H1 (cell line): ENCODE measurements at regions not wholly inside any gene's neighbourhood (a gene's known extent, or its start where the extent isn't known, plus 50 kb on each side); places are given as distances from the start of the nearest gene placed in this dataset.

Experiments used
- CTCF ChIA-PET: fragments of 300-600 bp; sonication (Branson Sonifier 250); formaldehyde crosslinking; loops from one replicate; lab custom pipeline; 2021; ENCODE audit not compliant: partially characterized antibody; lab: Charles Lee
- POLR2A ChIA-PET: fragments of 300-600 bp; sonication (Branson Sonifier 250); formaldehyde crosslinking; loops from one replicate; lab custom pipeline; 2021; ENCODE audit warnings: inconsistent platforms; ENCODE audit not compliant: partially characterized antibody; lab: Charles Lee
- DNase-seq, 2 experiments: peaks; one replicate each; pipeline versions ENCODE4 v3.0.0 to v3.0.0-alpha.2; 2010 to 2022; ENCODE audit warnings: low spot score in 2 of 2, low read depth in 1 of 2, mixed read lengths in 1 of 2
- FAIRE-seq: peaks from 2 replicates; lab custom pipeline; 2011; peaks lifted over from hg19 to GRCh38; lab: Jason Lieb, UNC
- H2AFZ ChIP-seq: 2 replicates; pipeline ENCODE4 v1.8.1; 2012; ENCODE audit warnings: low read length, inconsistent platforms
- H2AK5ac ChIP-seq: 2 replicates; pipeline ENCODE4 v1.6.1; 2013; ENCODE audit warnings: low read depth, low read length
- H2BK120ac ChIP-seq: replicated peaks from 2 replicates; pipeline ENCODE3; 2013; ENCODE audit warnings: low read depth, low read length, inconsistent platforms
- H2BK12ac ChIP-seq: 2 replicates; pipeline ENCODE4 v1.6.1; 2013; ENCODE audit warnings: low read depth, low read length
- H2BK15ac ChIP-seq: 2 replicates; pipeline ENCODE4 v1.6.1; 2013; ENCODE audit warnings: low read length
- H2BK20ac ChIP-seq: 2 replicates; pipeline ENCODE4 v1.6.1; 2013; ENCODE audit warnings: low read length
- H2BK5ac ChIP-seq: 2 replicates; pipeline ENCODE4 v1.6.1; 2013; ENCODE audit warnings: low read depth, low read length
- H3K14ac ChIP-seq: 2 replicates; pipeline ENCODE4 v1.6.1; 2013; ENCODE audit warnings: inconsistent platforms; ENCODE audit not compliant: insufficient read length
- H3K18ac ChIP-seq: 2 replicates; pipeline ENCODE4 v1.6.1; 2013; ENCODE audit warnings: low read length; ENCODE audit errors: extremely low read depth
- H3K23ac ChIP-seq: 2 replicates; pipeline ENCODE4 v1.6.1; 2013; ENCODE audit warnings: inconsistent platforms; ENCODE audit not compliant: insufficient read length
- H3K23me2 ChIP-seq: 2 replicates; pipeline ENCODE4 v1.6.1; 2013; ENCODE audit warnings: low read depth, low read length
- H3K27ac ChIP-seq: 2 replicates; pipeline ENCODE4 v1.6.1; 2011; ENCODE audit warnings: low read depth, low read length, inconsistent platforms
- H3K27me3 ChIP-seq, 4 experiments: replicated peaks in 1 of 4; 1 replicate in 1 of 4; 2 replicates in 3 of 4; pipeline versions ENCODE4 v1.6.1 to v1.8.1; 2011 to 2013; ENCODE audit warnings: low read length in 3 of 4, mild to moderate bottlenecking in 3 of 4, inconsistent platforms in 2 of 4, mixed read lengths in 2 of 4, moderate library complexity in 1 of 4; ENCODE audit not compliant: control insufficient read depth in 3 of 4, insufficient read depth in 3 of 4; ENCODE audit errors: extremely low read depth in 1 of 4
- H3K36me3 ChIP-seq, 4 experiments: 2 replicates each; pipeline versions ENCODE4 v1.6.1 to v1.8.1; 2011 to 2013; ENCODE audit warnings: mild to moderate bottlenecking in 4 of 4, low read length in 3 of 4, moderate library complexity in 2 of 4, control low read depth in 1 of 4, inconsistent platforms in 1 of 4; ENCODE audit not compliant: insufficient read depth in 4 of 4, control insufficient read depth in 2 of 4
- H3K4ac ChIP-seq: replicated peaks from 2 replicates; pipeline ENCODE3; 2013; ENCODE audit warnings: low read length, low read depth, mixed read lengths, inconsistent platforms; ENCODE audit not compliant: insufficient read length
- H3K4me1 ChIP-seq, 4 experiments: replicated peaks in 1 of 4; 1 replicate in 1 of 4; 2 replicates in 3 of 4; pipeline versions ENCODE4 v1.6.1 to v1.8.1; 2011 to 2013; ENCODE audit warnings: low read length in 3 of 4, inconsistent platforms in 2 of 4, mixed read lengths in 1 of 4; ENCODE audit not compliant: insufficient read depth in 4 of 4, control insufficient read depth in 3 of 4
- H3K4me2 ChIP-seq, 2 experiments: 2 replicates each; pipeline versions ENCODE4 v1.6.1 to v1.8.1; 2011 to 2013; ENCODE audit warnings: low read depth in 2 of 2, low read length in 2 of 2, control low read depth in 1 of 2, inconsistent platforms in 1 of 2, mild to moderate bottlenecking in 1 of 2; ENCODE audit not compliant: insufficient read depth in 1 of 2
- H3K4me3 ChIP-seq, 4 experiments: fragments of 200-600, 300-600 bp in 1 of 4; sonication (generic), shearing (Covaris generic), sonication (Bioruptor Twin) in 1 of 4; 2 replicates each; pipeline versions ENCODE4 v1.5.1 to v1.8.1; 2011 to 2016; ENCODE audit warnings: low read length in 4 of 4, low read depth in 3 of 4, control low read depth in 2 of 4, inconsistent platforms in 2 of 4, mild to moderate bottlenecking in 2 of 4, mixed read lengths in 1 of 4, moderate library complexity in 1 of 4; ENCODE audit not compliant: insufficient read depth in 2 of 4; ENCODE audit errors: extremely low read depth in 1 of 4
- H3K56ac ChIP-seq: replicated peaks from 2 replicates; pipeline ENCODE3; 2013; ENCODE audit warnings: low read depth, mild to moderate bottlenecking, mixed read lengths, low read length, inconsistent platforms; ENCODE audit not compliant: insufficient read length
- H3K79me1 ChIP-seq: 2 replicates; pipeline ENCODE4 v1.6.1; 2013; ENCODE audit warnings: low read depth, low read length, control low read depth
- H3K79me2 ChIP-seq, 2 experiments: 2 replicates each; pipeline versions ENCODE4 v1.6.1 to v1.8.1; 2012 to 2013; ENCODE audit warnings: low read length in 2 of 2, mild to moderate bottlenecking in 2 of 2, inconsistent platforms in 1 of 2; ENCODE audit not compliant: insufficient read depth in 2 of 2, control insufficient read depth in 1 of 2
- H3K9ac ChIP-seq, 4 experiments: replicated peaks in 1 of 4; 1 replicate in 1 of 4; 2 replicates in 3 of 4; pipeline versions ENCODE4 v1.6.1 to v1.8.1; 2011 to 2013; ENCODE audit warnings: low read depth in 3 of 4, low read length in 3 of 4, control low read depth in 2 of 4, mild to moderate bottlenecking in 2 of 4, moderate library complexity in 2 of 4, inconsistent platforms in 1 of 4; ENCODE audit errors: extremely low read depth in 1 of 4
- H3K9me3 ChIP-seq, 2 experiments: 2 replicates each; pipeline versions ENCODE4 v1.6.1 to v1.8.1; 2012 to 2013; ENCODE audit warnings: mild to moderate bottlenecking in 2 of 2, moderate library complexity in 2 of 2, control low read depth in 1 of 2, inconsistent platforms in 1 of 2, low read depth in 1 of 2, low read length in 1 of 2, mixed read lengths in 1 of 2; ENCODE audit not compliant: insufficient read depth in 2 of 2
- H4K20me1 ChIP-seq, 2 experiments: replicated peaks in 1 of 2; 2 replicates each; pipeline versions ENCODE3 to v1.8.1; 2011 to 2013; ENCODE audit warnings: inconsistent platforms in 2 of 2, low read length in 2 of 2, mild to moderate bottlenecking in 1 of 2; ENCODE audit not compliant: insufficient read depth in 2 of 2, control insufficient read depth in 1 of 2
- H4K5ac ChIP-seq: 2 replicates; pipeline ENCODE4 v1.6.1; 2013; ENCODE audit warnings: low read length, low read depth, mixed read lengths, inconsistent platforms; ENCODE audit not compliant: insufficient read length
- H4K8ac ChIP-seq: 2 replicates; pipeline ENCODE4 v1.8.0; 2013; ENCODE audit warnings: mild to moderate bottlenecking, moderate library complexity, low read length, inconsistent platforms; ENCODE audit not compliant: insufficient read depth; ENCODE audit errors: extremely low read depth
- H4K91ac ChIP-seq: replicated peaks from 2 replicates; pipeline ENCODE3; 2013; ENCODE audit warnings: low read length, mixed read lengths, inconsistent platforms; ENCODE audit not compliant: insufficient read length
- ASH2L ChIP-seq: fragments of 200-600, 300-600 bp; sonication (generic); IDR thresholded peaks from one replicate; pipeline ENCODE4 v1.7.1; 2017; ENCODE audit warnings: low read length
- CBX8 ChIP-seq: fragments of 300-800, 300-1000 bp; sonication (generic); IDR thresholded peaks from 2 replicates; pipeline ENCODE4 v1.7.1; 2016; ENCODE audit warnings: low read depth, low read length, borderline replicate concordance
- JUND ChIP-seq: IDR thresholded peaks from 2 replicates; pipeline ENCODE4 v1.6.1; 2011; ENCODE audit warnings: mild to moderate bottlenecking, improper control_type of control experiment, low read length
- KDM1A ChIP-seq: fragments of 200-600, 300-600 bp; sonication (generic); IDR thresholded peaks from 2 replicates; pipeline ENCODE4 v1.7.1; 2016; ENCODE audit warnings: mild to moderate bottlenecking, low read length, borderline replicate concordance
- KDM5A ChIP-seq: fragments of 200-600 bp; IDR thresholded peaks from 2 replicates; pipeline ENCODE4 v1.7.1; 2012; ENCODE audit warnings: mild to moderate bottlenecking, low read length, inconsistent platforms, mixed read lengths
- RBBP5 ChIP-seq: IDR thresholded peaks from 2 replicates; pipeline ENCODE4 v1.7.1; 2012; ENCODE audit warnings: low read depth, mild to moderate bottlenecking, inconsistent platforms, low read length, moderate library complexity, borderline replicate concordance
- SAP30 ChIP-seq: fragments of 300-600 bp; sonication (generic); IDR thresholded peaks from 2 replicates; pipeline ENCODE4 v1.7.1; 2012; ENCODE audit warnings: low read length, moderate library complexity, mild to moderate bottlenecking, inconsistent platforms; ENCODE audit not compliant: insufficient read depth, insufficient replicate concordance
- SUZ12 ChIP-seq: fragments of 200-600 bp; sonication (generic); IDR thresholded peaks from 2 replicates; pipeline ENCODE4 v1.6.1; 2012; ENCODE audit warnings: mild to moderate bottlenecking, inconsistent platforms, low read length, moderate library complexity, mixed read lengths
- TCF12 ChIP-seq: IDR thresholded peaks from 2 replicates; pipeline ENCODE4 v1.6.1; 2011; ENCODE audit warnings: low read depth, mild to moderate bottlenecking, low read length
- TEAD4 ChIP-seq: IDR thresholded peaks from 2 replicates; pipeline ENCODE4 v1.6.1; 2012; ENCODE audit warnings: low read depth, low read length, inconsistent platforms, mixed read lengths
- ZNF274 ChIP-seq: IDR thresholded peaks from 2 replicates; pipeline ENCODE4 v1.7.0; 2012; ENCODE audit warnings: low read length, borderline replicate concordance; ENCODE audit errors: extremely low read depth
- WGBS, 2 experiments: shearing (Covaris generic) in 1 of 2; methylation state at CpG; one replicate each; pipeline versions ENCODE4 v1.1.6 to v1.1.7; 2013 to 2015; ENCODE audit warnings: low lambda C conversion rate in 2 of 2, mixed read lengths in 2 of 2, inconsistent platforms in 1 of 2, low coverage in 1 of 2, missing lambda C conversion rate in 1 of 2; ENCODE audit not compliant: insufficient replicate concordance in 2 of 2, insufficient coverage in 1 of 2, insufficient read length in 1 of 2; ENCODE audit errors: extremely low coverage in 1 of 2, missing lambda C conversion rate in 1 of 2; 5-methylcytosine and 5-hydroxymethylcytosine counted together
- TF ChIP-seq, protein P1 (sequence below): IDR thresholded peaks from 2 replicates; pipeline ENCODE4 v1.6.1; 2011; ENCODE audit warnings: low read depth, mild to moderate bottlenecking, low read length; ENCODE audit not compliant: insufficient read depth

DNA sequence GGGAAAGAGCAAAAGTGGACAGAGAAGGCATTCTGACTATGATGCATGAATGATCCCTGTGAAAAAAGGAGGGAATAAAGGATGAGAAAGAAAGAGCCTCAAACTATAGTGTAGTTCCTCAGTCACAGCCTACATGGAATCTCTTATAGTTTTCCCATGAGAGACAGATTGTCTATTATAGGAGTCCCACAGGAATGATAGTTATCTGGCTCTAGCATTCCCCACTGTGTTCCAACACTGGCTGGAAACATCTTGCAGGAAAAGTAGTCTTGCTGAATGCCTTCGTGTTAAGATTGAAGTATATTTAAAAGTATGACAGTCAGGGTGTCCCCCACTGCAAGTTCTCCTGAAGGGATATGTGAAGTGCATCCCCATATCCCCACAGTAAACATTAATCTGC, 641.5 kb upstream of the NECTIN3 start:
- Histone ChIP-seq H4K91ac (no peak overlapping the region), H2BK120ac (no peak overlapping the region), H3K9me3 (no peaks in the 10 kb centered on the region), H3K4me2 (no peak overlapping the region), H4K5ac (no peak overlapping the region), H3K56ac (no peak overlapping the region), H2BK12ac (no peak overlapping the region), H2AFZ (no peak overlapping the region), H2BK20ac (no peak overlapping the region), H3K14ac (no peak overlapping the region), H4K20me1 (no peaks in the 10 kb centered on the region), H3K4me3 (no peak overlapping the region), H2BK15ac (no peak overlapping the region), H3K27me3 (no peaks in the 10 kb centered on the region), H3K79me2 (no peaks in the 10 kb centered on the region), H3K4ac (no peak overlapping the region), H3K4me1 (no peaks in the 10 kb centered on the region), H3K9ac (no peak overlapping the region), H3K79me1 (no peaks in the 10 kb centered on the region), H3K27ac (no peak overlapping the region), H3K23ac (no peak overlapping the region), H2BK5ac (no peak overlapping the region), H3K18ac (no peak overlapping the region), H3K23me2 (no peaks in the 10 kb centered on the region), H3K36me3 (no peaks in the 10 kb centered on the region), H4K8ac (no peak overlapping the region), H2AK5ac (no peak overlapping the region)
- WGBS, 2 experiments, result 86% methylated on average over 1 of the region's 1 CpG; no CpG with 5 or more reads in 1 of the 2 experiments
- ChIA-PET CTCF (no interaction called here), POLR2A (no interaction called here)
- no peak for FAIRE-seq
- no peak for DNase-seq
- TF ChIP-seq ASH2L (no peak), ZNF274 (no peak), RBBP5 (no peak), KDM1A (no peak), SUZ12 (no peak), KDM5A (no peak), TCF12 (no peak), TEAD4 (no peak), SAP30 (no peak), JUND (no peak), CBX8 (no peak)
- TF ChIP-seq, protein P1, sequence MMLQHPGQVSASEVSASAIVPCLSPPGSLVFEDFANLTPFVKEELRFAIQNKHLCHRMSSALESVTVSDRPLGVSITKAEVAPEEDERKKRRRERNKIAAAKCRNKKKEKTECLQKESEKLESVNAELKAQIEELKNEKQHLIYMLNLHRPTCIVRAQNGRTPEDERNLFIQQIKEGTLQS, result no peak
